HG02571 (cell line): ENCODE measurements at regions not wholly inside any gene's neighbourhood (a gene's known extent, or its start where the extent isn't known, plus 50 kb on each side); places are given as distances from the start of the nearest gene placed in this dataset.

Experiments used
- ATAC-seq: cut with Tn5 transposase; IDR thresholded peaks from one replicate; pipeline ENCODE4 v1.9.1; 2021; ENCODE audit warnings: mild to moderate bottlenecking, moderate library complexity; ENCODE audit not compliant: unreplicated experiment

- no peak for ATAC-seq
Measured at GRCh38 chr4:108567831-108568230, 52.5 kb upstream of the RPL34 start.

GRCh38 chr4:108561116-108561515 lies 59.3 kb upstream of the RPL34 start:
- no peak for ATAC-seq

GRCh38 chr4:108560616-108561015 lies 59.8 kb upstream of the RPL34 start:
- ATAC-seq, result no peak

- ATAC-seq, result no peak
Measured at GRCh38 chr4:108559911-108560310, 60.5 kb upstream of the RPL34 start.

GRCh38 chr4:108559068-108559793 lies 61.1 kb upstream of the RPL34 start:
- ATAC-seq, result no peak

GRCh38 chr4:108556588-108557200 lies 63.7 kb upstream of the RPL34 start:
- no peak for ATAC-seq

- ATAC-seq, result no peak
Measured at GRCh38 chr4:108556166-108556565, 64.2 kb upstream of the RPL34 start.

- ATAC-seq, result no peak
Measured at GRCh38 chr4:108555701-108556100, 64.7 kb upstream of the RPL34 start.

- ATAC-seq, result no peak
Measured at GRCh38 chr4:108547682-108548081, 72.7 kb upstream of the RPL34 start.

- ATAC-seq, result no peak
Measured at GRCh38 chr4:108546728-108547127, 73.6 kb upstream of the RPL34 start.

- ATAC-seq, result no peak
Measured at GRCh38 chr4:108544481-108544880, 75.9 kb upstream of the RPL34 start.

- no peak for ATAC-seq
Measured at GRCh38 chr4:108543359-108543968, 76.9 kb upstream of the RPL34 start.

GRCh38 chr4:108540536-108540935 lies 79.8 kb upstream of the RPL34 start:
- no peak for ATAC-seq

- ATAC-seq, result no peak
Measured at GRCh38 chr4:108536577-108536976, 83.8 kb upstream of the RPL34 start.

GRCh38 chr4:108535757-108536156 lies 84.6 kb upstream of the RPL34 start:
- no peak for ATAC-seq

GRCh38 chr4:108533876-108534275 lies 86.5 kb upstream of the RPL34 start:
- ATAC-seq, result no peak

- ATAC-seq, result no peak
Measured at GRCh38 chr4:108533245-108533844, 87.0 kb upstream of the RPL34 start.

GRCh38 chr4:108532738-108533137 lies 87.6 kb upstream of the RPL34 start:
- no peak for ATAC-seq

- ATAC-seq, result no peak
Measured at GRCh38 chr4:108532187-108532586, 88.2 kb upstream of the RPL34 start.

GRCh38 chr4:108531461-108531860 lies 88.9 kb upstream of the RPL34 start:
- no peak for ATAC-seq

GRCh38 chr4:108529984-108530905 lies 90.1 kb upstream of the RPL34 start:
- ATAC-seq, result no peak
